Hematopoietic multipotent progenitor cell treated with erythropoietin and hydrocortisone succinate and interleukin-3 and kit ligand, for 8 days (in vitro differentiated cells): ENCODE measurements at regions not wholly inside any gene's neighbourhood (a gene's known extent, or its start where the extent isn't known, plus 50 kb on each side); places are given as distances from the start of the nearest gene placed in this dataset.

Experiments used
- DNase-seq: peaks from one replicate; pipeline ENCODE4 v3.0.0-alpha.2; 2015

GRCh38 chr6:44010411-44011349 lies 116.6 kb downstream of the MRPL14 start:
- DNase-seq = no peak

GRCh38 chr6:44009425-44010321 lies 117.6 kb downstream of the MRPL14 start:
- DNase-seq = no peak

- no peak for DNase-seq
These were observed 118.4 kb downstream of the MRPL14 start for GRCh38 chr6:44008821-44009370.

GRCh38 chr6:44007818-44008621 lies 119.2 kb downstream of the MRPL14 start:
- DNase-seq = no peak

GRCh38 chr6:44006872-44007303 lies 120.4 kb downstream of the MRPL14 start:
- DNase-seq = peak; percentile 25

GRCh38 chr6:44006123-44006871 lies 121.0 kb downstream of the MRPL14 start:
- peak; percentile 39 for DNase-seq

- DNase-seq = no peak
These were observed 121.7 kb downstream of the MRPL14 start for GRCh38 chr6:44005507-44005903.

- DNase-seq = peak; percentile 84
These were observed 122.4 kb downstream of the MRPL14 start for GRCh38 chr6:44004625-44005506.

GRCh38 chr6:44004136-44004535 lies 123.1 kb downstream of the MRPL14 start:
- DNase-seq = no peak

- peak; percentile 37 for DNase-seq
These were observed 123.7 kb downstream of the MRPL14 start for GRCh38 chr6:44003345-44004061.

GRCh38 chr6:44002593-44003344 lies 124.5 kb downstream of the MRPL14 start:
- DNase-seq = peak; percentile 68

GRCh38 chr6:44002067-44002592 lies 125.1 kb downstream of the MRPL14 start:
- DNase-seq = no peak

- DNase-seq = peak; percentile 92
These were observed 125.8 kb downstream of the MRPL14 start for GRCh38 chr6:44001318-44002066.

GRCh38 chr6:44000164-44000842 lies 126.9 kb downstream of the MRPL14 start:
- peak; percentile 95 for DNase-seq

GRCh38 chr6:43999628-44000027 lies 127.6 kb downstream of the MRPL14 start:
- no peak for DNase-seq

GRCh38 chr6:43998592-43999243 lies 128.5 kb downstream of the MRPL14 start:
- peak; percentile 49 for DNase-seq
